ENCODE measurements at regions not wholly inside any gene's neighbourhood (a gene's known extent, or its start where the extent isn't known, plus 50 kb on each side); places are given as distances from the start of the nearest gene placed in this dataset.

DNA sequence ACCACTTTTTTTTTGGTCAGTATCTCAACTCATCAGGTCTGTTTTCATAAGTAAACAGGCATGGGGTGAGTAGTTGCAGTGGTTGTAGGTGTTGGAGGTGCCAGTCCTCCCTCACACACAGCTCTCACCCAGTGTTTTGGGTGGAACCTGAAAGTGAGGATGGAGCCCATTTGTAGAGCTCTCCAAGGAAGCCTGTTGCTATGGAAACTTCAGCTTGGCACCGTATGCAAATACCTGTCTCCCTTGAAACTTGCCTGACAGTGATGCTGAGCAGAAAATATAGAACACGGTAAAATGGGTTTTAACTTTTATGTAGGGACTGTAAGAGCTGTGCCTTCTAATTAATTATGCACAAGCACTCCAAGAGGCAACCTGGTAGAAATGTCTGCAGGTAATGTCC, 214.1 kb downstream of the AJAP1 start:
- no peak overlapping the region for H3K4me2 ChIP-seq (ENCODE audit: low read length)
- no peaks in the 10 kb centered on the region for H3K9me2 ChIP-seq (replicated peaks; ENCODE audit: control insufficient read depth, low read length)
- no peaks in the 10 kb centered on the region for H3K27me3 ChIP-seq (ENCODE audit: control insufficient read depth, low read length)
- H3K36me3 ChIP-seq (ENCODE audit: control insufficient read depth, low read length) = no peaks in the 10 kb centered on the region
- H3K79me2 ChIP-seq (ENCODE audit: control insufficient read depth, low read length) = no peaks in the 10 kb centered on the region
- no peak overlapping the region for H3K4me3 ChIP-seq (ENCODE audit: low read length)
- no peaks in the 10 kb centered on the region for H3F3A ChIP-seq (ENCODE audit: control insufficient read depth, insufficient read depth)
- no peaks in the 10 kb centered on the region for H4K20me1 ChIP-seq (ENCODE audit: control insufficient read depth, insufficient read depth, low read depth, low read length)
- no peak overlapping the region for H3K27ac ChIP-seq (ENCODE audit: low read depth, low read length)
- H3K9me3 ChIP-seq (ENCODE audit: control insufficient read depth, insufficient read depth, low read length) = no peaks in the 10 kb centered on the region
- H3K4me1 ChIP-seq (ENCODE audit: control insufficient read depth, low read length) = no peaks in the 10 kb centered on the region
- no peak for TF ChIP-seq EZH2phosphoT487 (IDR thresholded peaks at IDR 0.05; ENCODE audit: borderline replicate concordance, low read length)
- TF ChIP-seq CTCF (IDR thresholded peaks at IDR 0.05; ENCODE audit: low read depth, low read length, poor library complexity, severe bottlenecking) = no peak

- no peak overlapping the region for H3K27ac ChIP-seq (ENCODE audit: low read depth, low read length)
- TF ChIP-seq CTCF (IDR thresholded peaks at IDR 0.05; ENCODE audit: low read depth, low read length, poor library complexity, severe bottlenecking) = no peak
- TF ChIP-seq EZH2phosphoT487 (IDR thresholded peaks at IDR 0.05; ENCODE audit: borderline replicate concordance, low read length) = no peak
- no peak overlapping the region for H3K4me2 ChIP-seq (ENCODE audit: low read length)
- H3F3A ChIP-seq (ENCODE audit: control insufficient read depth, insufficient read depth) = no peaks in the 10 kb centered on the region
- H3K27me3 ChIP-seq (ENCODE audit: control insufficient read depth, low read length) = no peaks in the 10 kb centered on the region
- H4K20me1 ChIP-seq (ENCODE audit: control insufficient read depth, insufficient read depth, low read depth, low read length) = no peaks in the 10 kb centered on the region
- no peaks in the 10 kb centered on the region for H3K9me2 ChIP-seq (replicated peaks; ENCODE audit: control insufficient read depth, low read length)
- no peak overlapping the region for H3K4me3 ChIP-seq (ENCODE audit: low read length)
- H3K79me2 ChIP-seq (ENCODE audit: control insufficient read depth, low read length) = no peaks in the 10 kb centered on the region
- no peaks in the 10 kb centered on the region for H3K9me3 ChIP-seq (ENCODE audit: control insufficient read depth, insufficient read depth, low read length)
- no peaks in the 10 kb centered on the region for H3K4me1 ChIP-seq (ENCODE audit: control insufficient read depth, low read length)
- no peaks in the 10 kb centered on the region for H3K36me3 ChIP-seq (ENCODE audit: control insufficient read depth, low read length)
These were observed 202.0 kb downstream of the AJAP1 start for GRCh38 chr1:4856396-4856795.

DNA sequence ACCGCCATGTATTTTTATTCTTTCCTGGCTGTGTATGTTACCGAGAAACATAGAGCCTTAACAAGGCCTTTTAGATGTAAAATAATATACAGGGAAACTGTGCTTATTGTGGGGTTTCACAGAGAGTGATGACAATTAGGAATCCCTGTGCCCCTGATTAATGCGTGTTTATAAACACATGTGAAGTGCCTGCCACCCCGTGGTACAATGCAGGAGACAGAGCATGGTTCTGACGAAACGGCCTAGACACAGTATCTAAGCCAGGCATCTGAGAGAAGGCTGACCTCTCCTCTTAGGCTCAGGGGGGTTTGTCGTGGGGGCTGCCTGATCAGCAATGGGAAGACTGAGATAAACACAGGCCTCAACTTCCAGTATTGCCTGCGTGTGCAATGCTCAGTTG, 200.0 kb downstream of the AJAP1 start:
- H3K27me3 ChIP-seq (ENCODE audit: control insufficient read depth, low read length) = no peaks in the 10 kb centered on the region
- TF ChIP-seq CTCF (IDR thresholded peaks at IDR 0.05; ENCODE audit: low read depth, low read length, poor library complexity, severe bottlenecking) (no peak), EZH2phosphoT487 (IDR thresholded peaks at IDR 0.05; ENCODE audit: borderline replicate concordance, low read length) (no peak)
- H3K9me2 ChIP-seq (replicated peaks; ENCODE audit: control insufficient read depth, low read length) = no peaks in the 10 kb centered on the region
- H3K4me1 ChIP-seq (ENCODE audit: control insufficient read depth, low read length) = no peaks in the 10 kb centered on the region
- no peak overlapping the region for H3K27ac ChIP-seq (ENCODE audit: low read depth, low read length)
- H3K4me3 ChIP-seq (ENCODE audit: low read length) = no peak overlapping the region
- H4K20me1 ChIP-seq (ENCODE audit: control insufficient read depth, insufficient read depth, low read depth, low read length) = no peaks in the 10 kb centered on the region
- no peaks in the 10 kb centered on the region for H3K36me3 ChIP-seq (ENCODE audit: control insufficient read depth, low read length)
- H3K4me2 ChIP-seq (ENCODE audit: low read length) = no peak overlapping the region
- H3K79me2 ChIP-seq (ENCODE audit: control insufficient read depth, low read length) = no peaks in the 10 kb centered on the region
- H3K9me3 ChIP-seq (ENCODE audit: control insufficient read depth, insufficient read depth, low read length) = no peaks in the 10 kb centered on the region
- no peaks in the 10 kb centered on the region for H3F3A ChIP-seq (ENCODE audit: control insufficient read depth, insufficient read depth)

- Histone ChIP-seq H3K9me2 (replicated peaks; ENCODE audit: control insufficient read depth, low read length) (no peaks in the 10 kb centered on the region), H3F3A (ENCODE audit: control insufficient read depth, insufficient read depth) (no peaks in the 10 kb centered on the region), H3K27me3 (ENCODE audit: control insufficient read depth, low read length) (no peaks in the 10 kb centered on the region), H3K4me1 (ENCODE audit: control insufficient read depth, low read length) (no peaks in the 10 kb centered on the region), H3K27ac (ENCODE audit: low read depth, low read length) (no peak overlapping the region), H3K4me2 (ENCODE audit: low read length) (no peak overlapping the region), H3K9me3 (ENCODE audit: control insufficient read depth, insufficient read depth, low read length) (no peaks in the 10 kb centered on the region), H3K36me3 (ENCODE audit: control insufficient read depth, low read length) (no peaks in the 10 kb centered on the region), H3K4me3 (ENCODE audit: low read length) (no peak overlapping the region), H4K20me1 (ENCODE audit: control insufficient read depth, insufficient read depth, low read depth, low read length) (no peaks in the 10 kb centered on the region), H3K79me2 (ENCODE audit: control insufficient read depth, low read length) (no peaks in the 10 kb centered on the region)
- TF ChIP-seq CTCF (IDR thresholded peaks at IDR 0.05; ENCODE audit: low read depth, low read length, poor library complexity, severe bottlenecking) (no peak), EZH2phosphoT487 (IDR thresholded peaks at IDR 0.05; ENCODE audit: borderline replicate concordance, low read length) (no peak)
These were observed 199.5 kb downstream of the AJAP1 start for GRCh38 chr1:4853904-4854303.

Data from DOHH2 (cell line).